ENCODE measurements at regions not wholly inside any gene's neighbourhood (a gene's known extent, or its start where the extent isn't known, plus 50 kb on each side); places are given as distances from the start of the nearest gene placed in this dataset.

DNA sequence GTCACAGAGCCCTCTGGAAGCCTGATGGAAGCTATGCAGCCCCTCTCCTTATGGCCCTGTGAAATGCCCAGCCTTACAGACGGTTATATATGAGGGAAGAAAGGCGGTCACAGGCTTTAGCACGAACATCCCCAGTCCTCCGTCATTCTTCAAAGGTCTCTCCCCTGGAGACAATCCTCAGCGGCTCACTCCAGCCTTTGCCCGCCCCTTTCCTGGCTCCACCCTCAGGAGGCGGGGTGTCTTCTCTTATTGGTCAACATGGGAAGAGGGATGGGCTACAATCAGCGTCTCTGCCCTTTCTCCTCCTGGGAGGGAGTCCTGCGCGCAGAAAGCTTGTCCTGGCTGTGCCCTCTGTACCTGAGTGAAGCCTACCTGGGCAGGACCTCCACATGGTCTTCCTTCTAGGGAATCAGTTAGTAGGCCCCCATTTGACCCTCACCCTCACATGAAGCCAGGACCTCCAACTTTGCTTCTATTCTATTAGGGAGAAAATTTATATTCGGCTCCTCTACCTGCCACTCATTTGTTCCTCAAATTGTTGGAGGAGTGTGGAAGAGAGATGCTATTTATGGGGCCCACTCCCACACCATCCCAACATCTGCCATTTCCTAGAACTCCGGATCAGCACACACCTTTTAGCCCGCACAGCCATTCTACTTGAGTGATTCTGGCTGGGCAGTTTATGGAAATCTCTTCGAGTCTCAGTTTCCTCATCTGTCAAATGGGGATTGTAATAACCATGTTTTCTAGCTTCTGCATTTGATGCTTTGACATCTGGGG, 112.9 kb upstream of the SLC6A11 start:
- peak in 1 of 2 donors; percentile 7 for DNase-seq (ENCODE audit: low read depth in 2 of 2)

GRCh38 chr3:10703875-10704274, 112.2 kb upstream of the SLC6A11 start:
- DNase-seq (ENCODE audit: low read depth in 2 of 2): no peak

DNA sequence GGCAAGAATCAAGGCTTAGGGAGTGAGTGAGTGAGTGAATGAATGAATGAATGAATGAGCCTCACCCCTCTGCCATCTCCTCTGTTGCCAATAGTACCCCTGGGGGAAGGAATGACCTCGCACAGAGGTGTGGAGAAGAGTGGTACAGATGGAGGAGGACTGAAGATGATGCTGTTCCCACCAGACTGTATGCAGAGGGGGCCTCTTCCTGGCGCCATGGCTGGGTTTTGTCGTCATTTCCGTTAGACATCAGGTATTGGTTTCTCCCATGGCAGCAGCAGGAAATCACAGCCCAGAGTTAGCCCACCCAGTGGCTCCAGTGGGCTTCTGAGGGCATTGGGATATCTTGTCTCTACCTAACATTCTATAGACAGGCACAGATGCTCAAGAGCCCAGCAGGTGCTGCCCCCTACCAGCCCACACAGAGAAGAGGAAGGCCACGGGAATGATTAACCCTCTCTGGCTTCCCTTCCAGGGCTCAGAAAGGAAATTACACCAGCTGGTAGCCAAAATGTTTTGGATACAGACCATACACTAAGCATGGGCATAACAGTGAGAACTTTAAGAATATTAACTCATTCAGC, 109.8 kb upstream of the SLC6A11 start:
- DNase-seq (ENCODE audit: low read depth in 2 of 2): no peak

DNA sequence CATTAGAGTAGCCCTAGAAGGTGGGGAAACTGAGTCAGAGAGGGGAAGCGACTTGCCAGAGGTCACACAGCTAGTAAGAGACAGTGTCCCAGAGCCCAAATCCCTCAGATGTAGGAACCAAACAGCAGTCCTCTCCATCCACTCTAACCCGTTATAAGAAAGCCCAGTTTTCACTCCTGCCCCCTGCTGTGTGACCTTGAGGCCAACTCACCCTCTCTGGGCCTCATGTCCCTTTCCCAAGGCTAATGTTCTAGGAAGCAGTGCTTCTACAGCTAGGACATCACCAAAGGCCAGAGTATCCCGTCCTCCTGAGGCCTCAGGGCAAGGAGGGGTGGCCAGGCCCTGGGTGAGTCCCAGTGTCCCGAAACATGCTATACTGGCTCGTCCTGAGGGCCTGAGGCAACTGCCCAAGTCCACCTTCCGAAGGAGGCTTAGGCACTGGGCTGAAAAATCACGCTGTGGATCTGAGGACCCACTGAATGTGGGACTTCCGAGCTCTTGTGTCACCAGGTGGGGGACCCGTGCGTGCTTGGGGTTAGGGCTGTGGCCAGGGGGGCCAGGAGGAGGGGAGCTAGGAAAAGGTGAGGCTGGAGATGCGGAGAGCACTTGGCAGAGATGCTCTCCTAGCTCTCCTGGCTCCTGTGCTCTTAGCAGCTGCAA, 109.2 kb upstream of the SLC6A11 start:
- DNase-seq (ENCODE audit: low read depth in 2 of 2): no peak

DNA sequence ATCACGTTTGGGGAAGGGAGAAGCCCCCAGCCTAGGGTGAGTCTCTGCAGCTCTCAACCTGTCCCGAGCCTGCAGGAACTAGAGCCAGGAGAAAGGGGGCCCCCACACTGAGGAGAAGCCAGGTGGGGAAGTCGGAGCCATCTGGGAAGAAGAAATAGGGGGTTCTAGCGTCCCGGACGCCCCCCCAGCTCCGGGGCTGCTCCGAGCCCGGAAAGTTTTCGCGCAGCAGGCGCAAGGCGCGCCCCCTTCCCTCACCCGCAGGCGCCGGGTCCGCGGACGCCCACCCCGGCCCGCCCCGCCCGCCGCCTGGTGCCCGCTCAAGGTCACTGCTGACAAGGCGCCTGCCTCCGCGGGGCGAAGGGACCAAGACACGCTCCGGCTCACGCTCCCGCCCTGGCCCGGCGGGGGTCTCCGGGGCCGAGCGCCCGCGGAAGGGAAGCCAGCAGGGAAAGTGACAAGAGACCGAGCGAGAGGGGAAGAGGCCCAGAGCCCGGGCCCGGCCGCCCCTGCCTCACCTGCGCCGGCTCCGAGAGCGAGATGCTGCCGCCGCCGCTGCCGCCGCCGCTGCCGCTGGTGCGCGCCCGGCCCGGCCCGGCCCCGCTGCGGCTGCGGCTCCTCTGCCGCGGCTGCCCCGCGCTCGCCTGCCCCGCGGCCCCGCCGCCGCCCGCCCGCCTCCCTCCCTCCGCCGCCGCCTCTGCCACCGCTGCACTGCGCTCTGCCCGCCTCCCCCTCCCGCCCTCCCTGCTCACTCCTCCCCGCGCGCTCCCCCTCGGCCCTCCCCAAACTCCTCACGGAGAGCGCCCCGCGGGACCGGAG, 108.4 kb upstream of the SLC6A11 start:
- no peak for DNase-seq (ENCODE audit: low read depth in 2 of 2)

- DNase-seq (ENCODE audit: low read depth in 2 of 2): no peak
These were observed 107.7 kb upstream of the SLC6A11 start for GRCh38 chr3:10708216-10708893.

DNA sequence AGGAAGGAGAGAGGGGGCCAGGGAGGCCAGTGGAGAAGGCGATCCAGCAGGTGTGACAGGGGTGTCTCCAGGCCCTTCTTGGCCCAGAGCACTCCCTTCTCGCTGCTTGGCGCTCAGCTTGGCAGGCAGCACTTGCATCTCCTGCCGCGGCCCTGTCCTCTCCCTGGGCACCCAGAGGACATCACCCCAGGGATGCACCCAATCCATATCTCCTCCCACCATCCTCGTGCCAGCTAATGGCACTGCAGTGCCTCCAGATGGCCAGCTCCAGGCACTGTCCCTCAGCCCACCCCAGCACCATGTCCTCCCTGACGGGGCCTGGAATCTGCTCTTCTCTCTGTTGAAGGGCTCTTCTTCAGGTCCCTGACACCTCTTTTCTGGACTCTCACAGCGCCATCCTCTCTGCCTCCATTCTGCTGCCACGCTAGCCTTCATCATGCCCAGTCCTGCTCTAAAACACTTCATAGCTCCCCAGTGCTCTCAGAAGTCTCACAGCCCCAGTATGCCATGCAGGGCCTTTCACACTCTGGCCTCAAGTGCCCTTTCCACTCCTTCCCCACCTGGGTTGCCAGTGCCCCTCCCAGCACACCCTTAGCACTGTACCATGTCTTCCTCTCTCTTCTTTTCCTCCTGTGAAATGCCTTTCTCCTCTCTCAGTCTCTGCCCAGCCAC, 106.8 kb upstream of the SLC6A11 start:
- DNase-seq (ENCODE audit: low read depth in 2 of 2): no peak

GRCh38 chr3:10712121-10712520, 103.9 kb upstream of the SLC6A11 start:
- no peak for DNase-seq (ENCODE audit: low read depth in 2 of 2)

DNA sequence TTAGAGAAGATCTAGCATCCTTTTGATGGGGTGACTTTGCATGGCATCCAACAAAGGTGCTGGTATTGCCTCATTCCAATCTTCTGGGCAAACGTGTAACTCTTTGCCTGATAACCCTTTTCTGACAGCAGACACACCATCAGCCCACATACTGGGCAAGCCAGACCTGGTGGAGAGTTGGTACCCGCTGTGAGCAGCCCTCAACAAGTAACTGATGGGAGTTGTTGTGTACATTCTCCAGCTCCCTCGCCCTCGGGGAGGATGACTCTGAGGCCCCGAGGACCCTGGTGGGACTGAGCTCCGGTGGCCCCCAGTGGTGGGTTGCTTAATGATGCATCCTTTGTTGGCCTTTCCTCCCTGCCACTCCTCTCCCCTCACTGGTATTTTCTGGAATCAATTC, 102.4 kb upstream of the SLC6A11 start:
- no peak for DNase-seq (ENCODE audit: low read depth in 2 of 2)

DNA sequence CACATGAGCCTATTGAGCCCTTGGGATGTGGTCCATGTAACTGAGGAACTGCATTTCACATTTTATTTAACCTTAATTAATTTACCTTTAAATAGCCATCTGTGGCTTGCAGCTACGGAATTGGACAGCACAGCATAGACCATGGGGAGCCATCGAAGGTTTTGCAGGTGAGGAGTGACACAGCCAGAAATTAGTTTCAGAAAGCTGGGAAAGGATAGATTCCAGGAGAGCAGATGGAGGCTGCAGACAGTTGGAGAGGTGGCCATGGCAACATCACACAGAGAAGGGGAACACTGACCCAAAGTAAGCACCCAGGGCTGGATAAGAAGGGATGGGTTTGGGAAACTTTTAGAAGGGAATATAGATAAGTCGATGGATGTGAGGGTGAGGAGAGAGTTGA, 100.1 kb upstream of the SLC6A11 start:
- no peak for DNase-seq (ENCODE audit: low read depth in 2 of 2)

DNA sequence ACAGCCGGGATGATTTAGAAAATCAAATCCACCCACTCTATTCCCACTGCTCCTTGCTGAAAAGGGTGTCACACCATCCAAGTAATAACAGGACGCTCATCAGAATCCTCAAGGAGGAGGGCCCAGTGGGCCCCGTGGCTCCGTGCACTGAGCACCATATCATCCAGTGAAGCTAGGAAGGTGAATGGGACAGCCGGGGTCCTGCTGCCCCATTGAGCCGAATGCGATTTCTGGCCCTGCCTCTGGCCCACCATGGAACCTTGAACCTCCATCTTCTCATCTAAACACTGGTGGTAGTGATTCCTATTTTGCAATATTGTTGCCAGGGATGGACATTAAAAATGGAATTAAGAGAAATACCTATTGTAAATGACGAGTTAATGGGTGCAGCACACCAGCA, 99.1 kb upstream of the SLC6A11 start:
- DNase-seq (ENCODE audit: low read depth in 2 of 2): no peak

DNA sequence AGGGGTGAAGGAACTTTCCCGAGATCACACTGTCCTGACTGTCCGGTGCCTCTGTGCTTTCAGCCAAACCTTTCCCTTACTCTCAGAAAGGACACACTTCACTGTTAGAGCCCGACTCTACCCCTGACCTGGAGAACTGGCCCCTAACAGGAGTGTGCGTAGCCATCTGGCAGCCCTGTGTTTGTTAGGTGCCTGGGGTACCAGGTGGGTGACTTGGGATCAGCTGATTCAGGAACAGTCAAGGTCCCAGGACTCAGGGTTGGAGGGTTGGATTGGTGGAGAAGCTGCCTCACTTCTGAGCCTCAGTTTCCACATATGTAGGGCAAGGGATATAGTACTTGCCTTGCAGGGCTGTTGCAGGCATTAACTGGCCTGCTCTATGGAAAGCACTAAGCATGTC, 98.3 kb upstream of the SLC6A11 start:
- no peak for DNase-seq (ENCODE audit: low read depth in 2 of 2)

- no peak for DNase-seq (ENCODE audit: low read depth in 2 of 2)
These were observed 94.9 kb upstream of the SLC6A11 start for GRCh38 chr3:10721101-10721500.

DNA sequence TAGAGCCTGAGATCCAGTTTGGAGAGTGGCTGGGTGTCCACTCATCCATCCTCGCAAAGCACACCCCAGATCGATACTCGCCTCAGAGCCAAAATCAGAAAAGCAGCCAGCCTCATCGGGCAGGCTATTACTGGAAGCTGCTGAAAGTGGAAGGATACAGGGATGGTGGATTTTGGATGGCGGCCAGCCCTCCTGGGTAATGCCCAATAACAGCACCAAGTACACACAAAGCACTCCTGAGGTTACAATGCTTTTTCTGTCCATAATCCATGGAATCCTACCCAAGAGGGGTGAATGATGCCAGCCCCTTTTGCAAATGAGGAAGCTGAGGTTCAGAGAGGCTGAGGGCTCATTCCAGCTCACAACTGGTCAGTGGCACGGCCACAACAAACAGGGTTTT, 93.1 kb upstream of the SLC6A11 start:
- DNase-seq (ENCODE audit: low read depth in 2 of 2): no peak

- DNase-seq (ENCODE audit: low read depth in 2 of 2): no peak
These were observed 92.0 kb upstream of the SLC6A11 start for GRCh38 chr3:10723991-10724390.

DNA sequence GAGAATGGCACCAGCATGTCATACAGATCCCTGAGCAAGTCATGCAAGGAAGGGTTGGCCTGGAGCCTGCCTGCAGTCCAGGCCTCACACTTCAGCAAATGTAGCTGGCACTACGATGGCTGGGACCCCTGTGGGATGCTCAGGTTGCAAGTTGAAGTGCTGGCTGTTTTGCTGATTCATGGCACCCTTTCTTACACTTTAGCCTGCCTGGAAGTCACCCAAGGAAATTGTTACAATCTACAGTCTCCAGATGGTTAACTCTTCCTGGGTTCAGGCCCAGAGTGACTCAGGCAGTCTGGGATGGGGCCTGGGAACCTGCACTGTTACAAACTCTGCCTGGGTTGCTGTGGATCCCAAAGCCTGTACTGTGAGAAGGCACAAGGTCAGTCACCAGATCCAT, 91.0 kb upstream of the SLC6A11 start:
- no peak for DNase-seq (ENCODE audit: low read depth in 2 of 2)

DNA sequence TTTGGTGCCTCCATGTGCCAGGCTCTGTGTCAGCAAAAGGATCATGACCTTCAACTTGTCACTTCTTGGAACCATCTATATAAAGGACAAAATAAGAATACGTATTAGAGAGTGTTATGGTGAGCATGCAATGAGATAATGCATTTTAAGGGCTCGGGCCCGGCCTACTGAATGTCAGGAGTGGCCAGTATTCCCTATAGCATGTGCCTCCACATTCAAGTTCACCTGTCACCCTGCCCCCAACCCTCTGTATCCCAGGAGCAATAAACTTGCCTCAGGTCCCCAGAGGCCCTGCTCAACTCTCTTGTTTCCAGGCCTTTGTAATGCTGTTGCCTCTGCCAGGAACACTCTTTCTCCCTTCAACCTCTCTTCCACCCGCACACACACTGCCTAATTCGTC, 90.2 kb upstream of the SLC6A11 start:
- no peak for DNase-seq (ENCODE audit: low read depth in 2 of 2)

- no peak for DNase-seq (ENCODE audit: low read depth in 2 of 2)
These were observed 89.2 kb upstream of the SLC6A11 start for GRCh38 chr3:10726787-10727186.

DNA sequence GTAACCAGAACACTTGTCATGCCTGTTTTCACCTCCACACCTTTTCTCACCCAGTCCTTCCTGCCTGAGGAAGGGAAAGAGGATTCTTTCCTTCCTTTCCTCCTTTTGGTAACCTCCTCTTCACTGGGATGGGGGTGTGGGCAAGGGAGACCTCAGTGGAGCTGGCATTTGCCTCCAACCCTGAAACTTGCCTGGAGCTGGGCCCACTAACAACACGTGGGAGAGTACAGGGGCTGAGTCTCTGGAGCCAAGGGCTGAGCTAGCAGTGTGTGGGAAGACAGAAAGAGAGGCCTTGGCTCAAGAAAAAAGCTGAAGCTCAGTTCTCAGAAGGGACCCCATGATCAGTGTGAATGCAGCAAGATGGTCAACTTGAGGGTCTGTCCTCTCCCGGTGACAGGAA, 86.6 kb upstream of the SLC6A11 start:
- DNase-seq (ENCODE audit: low read depth in 2 of 2): no peak

DNA sequence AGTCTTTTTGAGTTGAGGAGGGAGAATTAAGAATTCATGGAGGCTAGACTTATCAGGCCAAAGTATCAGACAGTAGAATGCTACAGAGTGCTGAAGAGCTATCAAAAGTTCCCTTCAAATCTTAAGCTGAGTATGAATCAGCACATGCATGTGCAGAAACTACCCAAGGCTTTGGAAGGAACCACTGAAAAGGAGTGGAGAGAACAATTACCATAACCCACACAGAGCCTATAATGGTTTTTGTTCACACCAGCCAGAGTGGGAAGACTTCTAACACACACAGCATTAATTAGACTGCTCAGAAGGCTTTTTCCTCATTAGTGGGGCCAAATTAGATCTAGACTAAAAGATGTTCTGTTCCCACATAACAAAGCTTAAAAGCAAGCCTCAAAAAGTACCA, 83.7 kb upstream of the SLC6A11 start:
- DNase-seq (ENCODE audit: low read depth in 2 of 2): no peak

DNA sequence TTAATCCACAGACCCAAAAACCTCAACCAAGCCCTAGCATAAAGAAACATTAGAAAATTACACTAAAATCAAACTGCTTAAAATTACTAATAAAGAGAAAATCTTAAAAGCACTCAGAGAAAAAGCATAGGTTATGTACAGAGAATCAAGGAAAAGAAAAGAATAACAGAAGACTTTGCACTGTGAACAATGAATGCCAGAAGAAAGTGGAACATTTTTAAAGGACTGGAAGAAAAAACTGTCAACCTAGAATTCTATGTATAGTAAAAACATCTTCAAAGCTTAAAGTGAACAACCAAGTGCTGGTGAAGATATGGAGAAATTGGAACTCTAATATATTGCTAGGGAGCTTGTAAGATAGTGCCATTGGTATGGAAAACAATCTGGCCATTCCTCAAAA, 82.7 kb upstream of the SLC6A11 start:
- no peak for DNase-seq (ENCODE audit: low read depth in 2 of 2)

Measured in dermis microvascular lymphatic vessel endothelial cell (primary cell).